GM21526 (cell line): ENCODE measurements at regions not wholly inside any gene's neighbourhood (a gene's known extent, or its start where the extent isn't known, plus 50 kb on each side); places are given as distances from the start of the nearest gene placed in this dataset.

Source experiments
- ATAC-seq: cut with Tn5 transposase; IDR thresholded peaks from one replicate; pipeline ENCODE4 v1.9.1; 2021; ENCODE audit warnings: moderate library complexity; ENCODE audit not compliant: unreplicated experiment, low FRiP score

DNA sequence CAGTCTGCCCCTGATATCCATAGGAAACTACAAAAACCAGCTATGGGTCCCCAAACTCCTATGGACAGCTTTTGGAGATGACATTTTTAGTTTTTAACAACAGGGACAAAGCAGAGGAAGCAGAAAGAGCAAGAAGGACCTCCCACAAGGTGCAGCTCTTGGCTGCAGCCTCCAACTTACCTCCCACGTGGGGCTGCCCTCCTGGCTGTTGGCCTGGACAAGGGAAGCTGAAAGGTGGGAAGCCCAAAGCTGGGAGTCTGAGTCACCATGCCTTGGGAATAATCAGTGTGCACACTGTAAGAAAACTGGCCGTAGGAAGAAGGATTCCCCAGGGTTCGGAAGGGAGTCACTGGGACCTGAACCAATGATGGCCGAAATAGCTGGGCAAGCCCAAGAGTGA is 51.8 kb upstream of the PAX1 start:
- ATAC-seq = no peak

DNA sequence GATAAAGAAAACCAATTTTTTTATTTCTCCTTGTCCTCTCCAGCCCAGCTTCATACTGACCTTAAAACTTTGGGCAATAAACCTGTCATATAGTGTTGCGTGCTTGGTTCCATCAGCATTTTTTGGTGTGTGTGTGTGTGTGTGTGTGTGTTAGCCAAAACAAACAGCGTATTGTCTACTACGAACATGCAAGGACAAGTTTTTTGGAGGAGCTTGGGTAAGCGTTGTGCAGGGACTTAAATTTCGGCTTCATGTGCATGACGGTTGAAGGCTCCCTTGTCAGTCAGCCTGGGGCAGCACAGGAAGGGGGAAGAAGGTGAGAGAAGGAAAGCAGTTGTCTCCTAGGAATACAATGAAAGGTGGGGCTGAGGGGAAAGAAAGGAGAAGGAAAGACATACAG is 62.0 kb upstream of the PAX1 start:
- ATAC-seq = no peak

DNA sequence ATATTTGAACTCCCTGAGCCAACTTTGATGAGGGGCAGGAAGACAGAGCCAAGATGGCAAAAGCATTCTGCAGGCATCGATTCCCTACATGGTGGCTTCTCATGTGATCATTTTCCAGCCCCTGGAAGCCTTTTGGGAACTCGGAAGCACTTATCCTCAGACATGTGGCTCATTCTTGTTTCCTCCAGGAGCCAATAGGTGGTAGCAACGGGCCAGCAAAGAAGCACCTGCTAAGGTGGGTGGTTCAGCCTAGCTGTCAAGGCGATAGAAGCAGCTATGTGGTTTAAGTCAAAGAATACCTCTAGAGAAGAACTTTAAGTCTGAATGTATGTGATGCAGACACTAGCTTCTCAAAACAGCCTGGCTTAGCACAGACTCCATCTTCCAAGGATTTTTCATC is 64.9 kb upstream of the PAX1 start:
- ATAC-seq = no peak

DNA sequence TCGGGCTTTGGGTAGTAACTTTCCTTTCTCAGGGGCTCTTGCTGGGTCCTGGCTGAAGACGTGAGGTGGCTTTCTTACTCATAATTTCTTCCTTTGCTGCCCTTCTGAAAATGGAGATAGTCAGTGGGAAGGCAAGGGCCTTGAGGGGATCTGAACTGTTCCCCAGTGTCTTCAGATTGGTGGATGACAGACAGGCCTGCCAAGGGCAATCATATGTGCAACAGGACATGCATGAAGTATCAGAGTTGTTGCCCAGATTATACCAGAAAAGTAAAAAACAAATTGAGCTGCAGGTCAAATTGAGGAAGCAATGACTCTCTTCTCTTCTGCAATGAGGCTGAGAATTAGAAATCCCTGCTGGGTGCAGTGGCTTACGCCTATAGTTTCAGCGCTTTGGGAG is 71.6 kb upstream of the PAX1 start:
- ATAC-seq = no peak

DNA sequence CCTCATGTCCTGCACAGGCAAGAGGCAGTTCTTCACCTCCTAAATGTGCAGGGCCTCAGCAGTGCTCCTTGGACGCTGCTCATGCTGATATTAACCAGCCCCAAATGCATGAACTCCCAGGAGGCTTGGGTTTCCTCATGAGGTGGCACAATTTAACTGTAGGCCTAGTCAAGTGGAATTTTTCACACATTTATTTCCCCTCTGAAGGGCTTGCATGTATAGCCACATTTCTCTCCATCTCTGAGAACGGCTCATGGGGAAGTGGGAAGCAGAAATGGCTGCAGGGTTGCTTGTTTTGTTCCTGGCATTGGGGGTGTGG is 72.8 kb upstream of the PAX1 start:
- no peak for ATAC-seq

DNA sequence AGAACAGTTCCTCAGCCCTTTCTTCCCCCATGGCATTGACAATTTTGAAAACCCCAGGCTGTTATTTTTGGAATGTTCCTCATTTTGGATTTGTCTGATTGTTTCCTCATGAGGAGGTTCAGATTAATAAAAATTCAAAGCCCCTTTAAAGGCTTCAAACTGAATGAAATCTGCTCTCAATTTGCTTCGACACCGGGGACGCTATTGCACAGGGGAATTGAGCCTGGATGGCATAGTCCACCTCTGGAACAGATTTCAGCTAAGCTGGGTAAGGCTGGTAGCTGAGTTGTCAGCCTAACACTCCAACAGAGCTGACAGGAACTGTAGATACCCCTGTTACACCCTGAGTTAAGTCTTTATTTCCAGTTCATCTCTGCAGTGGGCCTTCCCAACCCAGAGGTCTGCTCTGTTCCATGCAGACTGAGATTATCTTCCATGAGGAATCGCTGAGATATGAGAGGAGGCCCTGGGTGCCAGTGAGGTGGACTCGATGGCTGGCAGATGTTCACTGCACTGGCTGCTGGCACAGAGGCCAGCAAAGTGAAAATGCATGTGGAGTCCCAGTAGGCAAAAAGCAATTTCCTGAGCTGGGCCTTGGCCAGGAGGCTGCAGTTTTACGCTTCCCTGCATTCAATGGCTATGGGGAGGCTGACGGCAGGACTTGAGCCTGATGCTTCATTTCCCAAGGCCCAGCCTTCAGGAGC is 73.3 kb upstream of the PAX1 start:
- ATAC-seq = no peak

DNA sequence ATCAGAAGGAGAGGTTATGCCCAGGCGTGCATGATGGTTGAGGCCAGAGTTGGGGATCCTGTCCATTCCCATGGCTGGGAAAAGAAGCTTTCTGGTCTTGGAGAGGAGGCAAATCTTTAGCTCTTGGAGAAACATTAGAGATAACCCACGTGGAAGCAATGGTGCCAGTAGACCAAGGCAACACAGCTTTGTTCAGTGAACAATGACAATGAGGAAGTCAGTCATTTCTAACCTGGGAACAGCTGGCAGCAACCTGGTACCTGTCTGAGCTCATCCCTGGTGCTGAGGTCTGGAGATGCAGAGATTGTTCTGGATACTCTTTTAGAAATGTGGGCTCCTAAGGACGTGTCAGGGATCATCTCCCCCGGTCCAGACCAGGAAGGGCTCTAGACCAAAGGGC is 76.7 kb upstream of the PAX1 start:
- ATAC-seq = no peak

DNA sequence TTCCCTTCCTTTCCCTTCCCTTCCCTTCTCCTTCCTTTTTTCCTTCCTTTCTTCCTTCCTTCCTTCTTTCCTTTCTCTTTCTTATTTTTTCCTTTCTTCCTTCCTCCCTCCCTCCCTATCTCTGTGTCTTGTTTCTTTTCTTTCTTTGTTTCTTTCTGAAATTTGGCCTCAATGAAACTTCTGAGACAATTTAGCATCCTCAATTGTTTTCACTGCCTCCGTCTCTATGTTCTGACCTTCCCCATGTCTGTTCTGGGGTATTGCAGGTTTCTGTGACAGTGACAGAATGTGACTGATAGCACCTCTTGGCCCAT is 81.7 kb upstream of the PAX1 start:
- no peak for ATAC-seq

DNA sequence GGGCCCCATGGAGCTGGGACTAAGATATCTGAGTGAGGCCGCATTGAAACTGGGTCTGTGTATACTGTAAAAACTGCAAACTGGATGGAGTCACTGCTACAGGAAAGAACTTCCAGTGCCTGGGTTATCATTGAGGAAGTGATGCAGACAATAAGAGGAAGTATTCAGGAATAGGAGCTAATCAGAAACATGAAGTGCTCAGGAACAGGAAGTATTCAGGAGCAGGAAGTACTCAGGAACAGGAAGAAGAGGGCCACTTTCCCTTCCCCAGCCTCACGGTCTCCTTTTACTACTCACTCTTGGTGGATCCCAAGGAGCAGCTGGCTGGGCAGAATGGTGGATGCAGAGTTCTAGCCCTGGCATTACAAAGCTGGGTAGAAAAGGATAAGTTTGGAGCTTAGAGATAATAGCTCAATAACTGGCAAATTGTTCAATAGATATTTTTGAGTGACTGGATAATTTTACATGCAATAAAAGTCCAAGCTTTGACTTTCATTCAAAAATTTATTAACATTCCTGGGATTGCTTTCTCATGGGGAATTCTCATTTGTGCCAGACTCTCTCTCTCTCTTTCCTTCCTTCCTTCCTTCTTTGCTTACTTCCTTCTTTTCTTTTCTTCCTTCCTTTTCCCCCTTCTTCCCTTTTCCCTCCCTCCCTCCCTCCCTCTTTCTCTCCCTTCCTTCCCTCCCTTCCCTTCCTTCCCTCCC is 82.2 kb upstream of the PAX1 start:
- ATAC-seq = no peak

DNA sequence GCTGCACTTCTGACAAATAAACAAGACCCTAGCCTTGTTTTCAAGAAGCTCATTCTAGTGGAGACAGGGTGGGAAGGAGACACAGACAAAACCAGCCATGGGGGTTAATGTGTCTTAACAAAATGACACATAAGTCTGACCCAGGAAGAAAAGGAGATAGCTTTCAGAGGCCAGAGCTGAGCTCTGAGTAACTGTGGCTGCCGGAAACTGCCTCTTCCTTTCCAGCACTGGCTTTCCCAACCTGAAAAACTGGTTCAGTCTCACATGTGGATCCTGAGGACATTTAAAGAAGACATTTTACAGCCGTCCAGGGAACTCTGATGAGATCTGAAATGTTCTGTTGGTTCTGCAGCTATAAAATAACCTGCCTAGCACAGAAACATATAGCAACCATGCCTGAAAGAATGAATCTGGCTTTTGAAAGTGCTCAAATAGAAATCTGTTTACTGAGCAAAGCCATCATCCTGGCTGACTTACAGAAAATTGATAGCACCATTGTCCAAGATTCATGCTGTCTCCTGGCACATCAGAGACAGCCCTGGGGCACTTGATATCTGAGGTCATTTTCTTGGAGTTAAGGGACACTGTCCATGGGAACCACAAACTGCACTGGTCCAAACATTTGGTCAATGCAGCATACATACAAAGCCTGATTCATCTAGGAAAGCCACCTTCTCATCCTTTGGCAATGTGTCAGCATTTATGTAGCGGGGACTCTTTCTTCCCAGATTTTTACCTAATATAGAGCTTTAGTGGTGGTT is 83.2 kb upstream of the PAX1 start:
- ATAC-seq = no peak

DNA sequence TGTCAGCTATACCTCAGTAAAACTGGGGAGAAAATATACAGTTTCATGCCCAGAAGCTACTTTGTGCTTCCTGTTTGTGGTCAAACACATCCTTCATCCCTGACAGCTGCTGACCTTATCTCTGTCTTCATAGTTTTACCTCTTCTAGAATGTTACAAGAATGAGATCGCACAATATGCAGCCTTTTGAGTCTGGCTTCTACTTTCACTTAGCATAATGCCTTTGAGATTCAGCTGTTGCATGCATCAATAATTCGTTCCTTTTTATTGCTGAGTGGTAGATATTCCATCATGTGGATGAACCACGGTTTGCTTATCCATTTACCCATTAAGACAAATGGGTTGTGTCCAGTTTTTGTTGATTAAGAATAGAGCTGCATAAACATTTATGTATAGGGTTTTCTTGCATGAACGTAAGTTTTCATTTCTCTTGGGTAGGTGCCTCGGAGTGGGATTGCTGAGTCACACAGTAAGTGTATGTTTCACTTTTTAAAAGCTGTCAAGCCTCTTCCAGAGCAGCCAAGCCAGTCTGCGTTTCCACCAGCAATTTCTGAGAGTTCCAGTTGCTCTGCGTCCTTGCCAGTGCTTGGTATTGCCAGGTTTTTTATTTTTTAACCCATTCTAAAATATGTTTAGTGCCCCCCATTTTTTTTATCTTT is 86.6 kb upstream of the PAX1 start:
- no peak for ATAC-seq

DNA sequence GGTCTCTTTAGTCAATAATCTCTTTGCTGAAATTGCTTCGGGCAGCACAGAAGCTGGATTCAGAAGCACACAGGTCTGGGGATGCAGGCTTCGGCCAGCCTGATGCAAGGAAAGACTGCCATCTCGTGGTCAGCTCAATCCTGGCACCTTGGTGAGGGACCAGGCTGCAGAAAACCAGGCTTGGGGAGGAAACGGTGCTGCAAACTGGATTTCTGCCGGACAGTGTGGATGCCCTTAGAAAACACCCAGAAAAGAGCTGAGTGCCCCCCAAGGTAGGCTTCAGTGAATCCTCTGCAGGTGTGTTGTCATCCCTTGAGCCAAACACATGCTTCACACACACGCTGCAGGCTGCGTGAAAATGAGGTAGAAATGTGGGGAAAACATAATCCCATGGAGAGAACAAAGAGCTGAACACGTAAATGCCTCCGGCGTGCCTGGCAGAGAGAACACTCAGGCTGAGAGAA is 89.8 kb upstream of the PAX1 start:
- ATAC-seq = peak; percentile 84

DNA sequence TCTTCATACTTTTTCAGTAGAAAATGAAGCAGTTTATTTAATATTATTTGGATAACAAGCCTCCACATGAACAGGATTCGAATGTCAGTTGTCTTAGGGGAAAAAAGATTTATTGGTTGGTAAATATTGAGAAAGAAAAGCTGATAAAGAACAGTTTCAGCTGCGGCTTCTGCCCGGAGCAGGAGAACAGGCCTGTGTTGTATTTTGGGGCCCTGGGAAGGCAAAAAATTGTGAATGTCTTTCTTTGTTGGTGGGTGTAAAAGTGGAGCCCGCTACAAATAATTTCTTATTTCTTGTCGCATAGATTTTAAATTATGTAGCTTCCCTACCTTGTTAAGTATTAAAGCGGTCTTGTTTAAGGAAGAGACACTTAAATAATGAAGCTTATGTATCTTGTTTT is 90.5 kb upstream of the PAX1 start:
- ATAC-seq = no peak

DNA sequence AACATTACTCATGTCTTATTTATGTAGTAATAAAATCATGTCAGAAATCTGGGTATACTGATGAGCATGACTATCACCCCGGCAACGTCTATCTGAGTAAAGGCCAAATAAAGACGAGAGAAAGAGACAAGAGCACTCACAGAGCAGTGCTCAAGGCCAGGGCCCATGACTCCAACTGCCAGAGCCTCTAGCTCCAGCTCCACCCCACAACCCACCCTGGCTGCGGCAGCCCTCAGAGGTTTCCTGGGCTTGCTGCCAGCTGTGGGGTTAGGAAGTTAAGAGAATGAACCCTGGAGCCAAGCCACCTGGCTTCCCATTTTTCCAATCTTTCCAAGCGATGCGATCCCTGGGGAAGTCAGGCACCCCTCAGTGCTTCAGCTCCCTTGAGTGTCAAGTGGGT is 92.0 kb upstream of the PAX1 start:
- ATAC-seq = no peak

DNA sequence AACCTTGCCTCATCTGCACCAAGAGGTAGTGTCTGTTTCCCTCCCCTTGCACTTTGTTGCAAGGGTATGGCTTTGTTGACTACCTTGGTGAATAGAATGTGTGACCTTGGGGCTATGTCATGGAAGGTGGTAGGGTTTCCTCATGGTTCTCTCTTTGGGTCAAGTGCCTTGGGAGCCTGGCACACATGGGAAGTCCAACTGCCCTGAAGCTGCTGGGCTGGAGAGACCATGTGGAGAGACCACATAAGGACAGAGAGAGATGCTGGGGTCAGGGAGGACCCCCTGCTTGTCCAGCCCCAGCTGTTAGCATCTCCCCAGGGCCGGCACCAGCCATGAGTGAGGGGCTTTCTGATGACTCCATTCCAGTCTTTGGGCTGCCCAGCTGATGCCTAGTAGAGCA is 95.5 kb upstream of the PAX1 start:
- ATAC-seq = no peak

DNA sequence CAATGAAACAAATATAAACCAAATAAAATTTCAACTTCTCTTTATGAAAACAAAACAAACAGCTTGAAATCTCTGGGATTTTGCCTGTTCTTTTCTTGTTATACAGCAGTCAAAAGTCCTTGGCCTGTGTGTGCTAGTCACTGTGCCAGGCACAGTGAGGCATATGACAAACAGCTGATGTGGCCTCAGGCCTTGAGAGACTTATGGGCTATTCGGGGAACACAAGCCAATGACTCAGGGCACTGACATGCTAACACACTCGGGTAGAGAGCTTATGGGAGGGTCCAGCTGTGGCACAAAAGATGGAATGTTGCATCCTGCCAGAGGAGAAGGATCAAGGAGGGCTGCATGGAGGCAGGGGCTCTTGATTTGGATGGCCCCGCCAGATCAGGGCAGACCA is 95.4 kb upstream of the NKX2-2 start:
- ATAC-seq = no peak

DNA sequence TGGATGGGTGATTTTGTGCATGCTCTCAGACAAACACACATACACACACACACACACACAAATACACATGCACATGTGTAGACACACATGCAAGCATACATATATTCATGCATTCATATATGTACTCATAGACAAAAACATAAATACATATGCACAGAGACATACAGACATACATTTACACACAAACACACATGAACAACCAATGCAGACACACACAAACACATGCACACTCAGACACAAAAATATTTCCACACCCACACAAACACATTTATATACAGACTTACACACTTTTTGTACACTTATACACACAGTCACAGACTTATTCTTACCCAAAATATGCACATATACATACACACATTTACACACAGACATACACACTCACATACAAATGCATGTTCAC is 94.9 kb upstream of the NKX2-2 start:
- no peak for ATAC-seq

DNA sequence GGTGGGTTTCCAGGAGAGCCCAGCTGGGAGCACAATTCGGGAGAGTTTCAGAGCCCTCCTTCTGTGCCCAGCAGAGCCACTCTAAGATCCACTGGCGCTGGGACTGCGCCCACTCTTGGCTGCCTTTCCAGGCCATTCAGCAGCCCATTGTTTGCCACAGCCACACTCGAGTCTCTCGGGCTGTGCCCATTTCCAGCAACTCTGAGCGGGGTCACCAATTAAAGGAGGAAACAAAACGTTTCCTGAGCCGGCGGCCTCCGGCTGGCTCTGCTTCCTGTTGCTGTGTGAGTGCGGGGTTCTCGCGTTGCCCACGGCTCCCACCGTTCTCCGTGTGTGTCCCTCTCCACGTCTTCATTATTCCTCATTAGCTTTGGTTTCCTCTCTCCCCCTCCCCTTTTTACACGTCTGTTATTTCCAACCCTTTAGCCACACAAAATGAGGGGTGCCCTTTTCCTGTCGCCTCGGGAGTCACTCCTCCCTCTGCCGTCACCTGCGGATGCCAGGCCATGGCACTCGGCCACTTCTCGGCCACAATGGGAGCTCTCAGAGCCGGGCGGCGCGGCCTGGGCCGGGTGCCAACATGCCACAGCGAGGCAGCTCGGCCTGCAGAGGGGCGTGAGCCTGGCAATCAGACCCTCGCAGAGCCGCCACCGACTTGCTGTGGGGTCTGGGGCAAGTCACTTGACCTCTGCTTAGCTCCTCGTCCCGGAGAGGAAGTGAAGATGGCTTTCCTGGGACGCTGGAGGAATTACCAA is 94.3 kb upstream of the NKX2-2 start:
- no peak for ATAC-seq

DNA sequence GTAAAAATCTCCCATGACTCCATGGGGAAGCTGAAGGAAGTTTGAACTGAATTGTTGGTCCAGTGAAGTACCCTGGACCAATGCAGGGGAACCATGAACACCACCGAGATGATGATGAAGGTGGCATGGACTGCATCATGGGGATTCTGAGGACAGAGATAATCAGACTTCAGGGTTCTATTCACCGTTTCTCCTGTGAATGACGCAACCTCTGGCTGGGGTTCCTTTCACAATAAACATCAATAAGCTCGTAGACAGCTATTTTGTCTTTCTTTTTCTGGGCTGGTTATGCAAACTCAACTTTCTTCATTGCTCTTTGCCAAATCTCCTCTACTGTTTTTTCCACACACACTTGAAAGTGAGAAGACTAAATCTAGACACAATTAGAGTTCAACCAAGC is 87.9 kb upstream of the NKX2-2 start:
- ATAC-seq = no peak

DNA sequence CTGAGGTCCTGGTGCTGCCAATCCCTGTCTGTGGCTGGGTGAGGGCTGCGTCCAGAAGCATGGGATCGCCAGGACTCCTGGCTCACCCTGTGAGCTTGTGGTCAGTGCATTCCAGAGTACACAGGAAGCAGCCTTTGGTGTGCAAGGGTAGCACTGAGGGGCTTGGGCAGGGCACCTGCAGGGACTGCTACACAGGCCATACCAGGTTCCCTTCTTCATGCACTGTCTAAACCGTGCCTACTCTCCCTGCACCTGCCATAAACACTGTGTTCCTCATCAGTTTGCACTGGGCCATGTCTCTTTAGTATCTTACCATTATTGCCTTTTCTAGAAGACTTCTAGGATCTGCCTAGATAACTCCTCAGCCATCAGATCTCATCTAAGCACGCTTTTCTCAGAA is 72.8 kb upstream of the NKX2-2 start:
- ATAC-seq = no peak
